Erythroblast (primary cell): ENCODE measurements at regions not wholly inside any gene's neighbourhood (a gene's known extent, or its start where the extent isn't known, plus 50 kb on each side); places are given as distances from the start of the nearest gene placed in this dataset.

Source experiments
- GATA1 ChIP-seq: IDR thresholded peaks from 2 replicates; pipeline ENCODE4 v1.6.1; 2011; ENCODE audit warnings: low read depth, mild to moderate bottlenecking, control low read depth, low read length, moderate library complexity
- POLR2A ChIP-seq: IDR thresholded peaks from 2 replicates; pipeline ENCODE4 v1.6.1; 2011; ENCODE audit warnings: mild to moderate bottlenecking, low read length

GRCh38 chr2:36246320-36246990 lies 109.1 kb upstream of the CRIM1 start:
- TF ChIP-seq POLR2A: no peak
- TF ChIP-seq GATA1: no peak
